WTC11 (cell line): ENCODE measurements at regions not wholly inside any gene's neighbourhood (a gene's known extent, or its start where the extent isn't known, plus 50 kb on each side); places are given as distances from the start of the nearest gene placed in this dataset.

ENCODE experiments used
- ATAC-seq: fragments of 200-7000 bp; cut with Tn5 transposase; 2 replicates; pipeline ENCODE4 v1.10.0; 2021; ENCODE audit warnings: mild to moderate bottlenecking, moderate library complexity
- CTCF ChIA-PET: fragments of 300-600 bp; sonication (Branson Sonifier 250); formaldehyde crosslinking; loops from one replicate; lab custom pipeline; 2021; ENCODE audit warnings: antibody characterized with exemption; lab: Charles Lee
- POLR2A ChIA-PET: fragments of 350-600 bp; sonication (Branson Sonifier 250); formaldehyde crosslinking; loops from one replicate; lab custom pipeline; 2021; ENCODE audit warnings: antibody characterized with exemption; lab: Charles Lee
- DNase-seq: peaks from one replicate; pipeline ENCODE4 v3.0.0; 2021; ENCODE audit warnings: low spot score
- H3K27ac Mint-ChIP-seq: 2 replicates; pipeline ENCODE4 v1.8.0; 2021; ENCODE audit warnings: mixed read lengths
- H3K27me3 Mint-ChIP-seq: 2 replicates; pipeline ENCODE4 v1.8.0; 2021; ENCODE audit warnings: low read depth, mild to moderate bottlenecking, moderate library complexity, mixed read lengths
- H3K36me3 Mint-ChIP-seq: 2 replicates; pipeline ENCODE4 v1.8.0; 2021; ENCODE audit warnings: mixed read lengths
- H3K4me1 Mint-ChIP-seq: 2 replicates; pipeline ENCODE4 v1.8.0; 2022; ENCODE audit warnings: mixed read lengths
- H3K4me3 Mint-ChIP-seq: 2 replicates; pipeline ENCODE4 v1.8.0; 2021; ENCODE audit warnings: mild to moderate bottlenecking, moderate library complexity, mixed read lengths
- H3K9me3 Mint-ChIP-seq: 2 replicates; pipeline ENCODE4 v1.8.0; 2021; ENCODE audit warnings: mixed read lengths
- EMX1 ChIP-seq: fragments of 250-450 bp; sonication (Bioruptor Pico); IDR thresholded peaks from 2 replicates; pipeline ENCODE4 v1.8.0; 2021; ENCODE audit warnings: mild to moderate bottlenecking
- ETV6 ChIP-seq: sonication (generic); formaldehyde crosslinking; IDR thresholded peaks from 2 replicates; pipeline ENCODE4 v1.8.1; 2022; ENCODE audit warnings: mild to moderate bottlenecking, missing genetic modification reagents
- GRHL2 ChIP-seq: fragments of 250-450 bp; sonication (Bioruptor Pico); IDR thresholded peaks from 2 replicates; pipeline ENCODE4 v1.8.0; 2022; ENCODE audit warnings: mild to moderate bottlenecking, moderate library complexity; ENCODE audit not compliant: insufficient replicate concordance, severe bottlenecking
- HMGA2 ChIP-seq: fragments of 250-450 bp; sonication (Bioruptor Pico); IDR thresholded peaks from 2 replicates; pipeline ENCODE4 v1.4.0; 2021; ENCODE audit warnings: mild to moderate bottlenecking, moderate library complexity
- IRF1 ChIP-seq: sonication (generic); formaldehyde crosslinking; IDR thresholded peaks from 2 replicates; pipeline ENCODE4 v1.8.0; 2023; ENCODE audit warnings: missing genetic modification reagents
- IRF2 ChIP-seq: sonication (generic); formaldehyde crosslinking; IDR thresholded peaks from 2 replicates; pipeline ENCODE4 v1.8.0; 2022; ENCODE audit warnings: low read depth, missing genetic modification reagents, borderline replicate concordance
- MXD4 ChIP-seq: fragments of 250-450 bp; sonication (Bioruptor Pico); IDR thresholded peaks from 2 replicates; pipeline ENCODE4 v1.8.0; 2021; ENCODE audit warnings: mild to moderate bottlenecking, moderate library complexity, borderline replicate concordance
- NFE2L1 ChIP-seq: sonication (generic); formaldehyde crosslinking; IDR thresholded peaks from 2 replicates; pipeline ENCODE4 v1.8.1; 2023; ENCODE audit warnings: missing genetic modification reagents
- NR1H2 ChIP-seq: sonication (generic); formaldehyde crosslinking; IDR thresholded peaks from 2 replicates; pipeline ENCODE4 v1.9.0; 2021; ENCODE audit warnings: mild to moderate bottlenecking, moderate library complexity, missing genetic modification reagents
- NR2C2 ChIP-seq: sonication (generic); formaldehyde crosslinking; IDR thresholded peaks from 2 replicates; pipeline ENCODE4 v1.8.0; 2022; ENCODE audit warnings: mild to moderate bottlenecking, missing genetic modification reagents
- NR3C1 ChIP-seq: sonication (generic); formaldehyde crosslinking; conservative IDR thresholded peaks from 2 replicates; pipeline ENCODE4 v1.8.1; 2023; ENCODE audit warnings: low read depth, mild to moderate bottlenecking, missing genetic modification reagents
- PRRX2 ChIP-seq: fragments of 250-450 bp; sonication (Bioruptor Pico); IDR thresholded peaks from 2 replicates; pipeline ENCODE4 v1.8.0; 2021; ENCODE audit warnings: mild to moderate bottlenecking
- RORB ChIP-seq: fragments of 250-450 bp; sonication (Bioruptor Pico); IDR thresholded peaks from 2 replicates; pipeline ENCODE4 v1.9.0; 2021; ENCODE audit warnings: mild to moderate bottlenecking
- SMAD4 ChIP-seq: sonication (generic); formaldehyde crosslinking; IDR thresholded peaks from 2 replicates; pipeline ENCODE4 v1.8.0; 2022; ENCODE audit warnings: mild to moderate bottlenecking, missing genetic modification reagents
- TCF7 ChIP-seq: sonication (generic); formaldehyde crosslinking; IDR thresholded peaks from 2 replicates; pipeline ENCODE4 v1.8.0; 2022; ENCODE audit warnings: mild to moderate bottlenecking, low read depth, missing genetic modification reagents, moderate library complexity
- TEAD1 ChIP-seq: sonication (generic); formaldehyde crosslinking; IDR thresholded peaks from 2 replicates; pipeline ENCODE4 v1.8.0; 2022; ENCODE audit warnings: mild to moderate bottlenecking, missing genetic modification reagents
- TEAD4 ChIP-seq: sonication (generic); formaldehyde crosslinking; IDR thresholded peaks from 2 replicates; pipeline ENCODE4 v1.8.0; 2022; ENCODE audit warnings: mild to moderate bottlenecking, missing genetic modification reagents
- USF2 ChIP-seq: sonication (generic); formaldehyde crosslinking; IDR thresholded peaks from 2 replicates; pipeline ENCODE4 v1.8.1; 2023; ENCODE audit warnings: mild to moderate bottlenecking, missing genetic modification reagents, moderate library complexity
- ZBTB21 ChIP-seq: sonication (generic); formaldehyde crosslinking; IDR thresholded peaks from 2 replicates; pipeline ENCODE4 v1.8.1; 2023; ENCODE audit warnings: mild to moderate bottlenecking, missing genetic modification reagents, borderline replicate concordance
- ZNF138 ChIP-seq: sonication (generic); formaldehyde crosslinking; conservative IDR thresholded peaks from 2 replicates; pipeline ENCODE4 v1.8.1; 2022; ENCODE audit warnings: mild to moderate bottlenecking, moderate library complexity, missing genetic modification reagents
- ZNF219 ChIP-seq: sonication (generic); formaldehyde crosslinking; IDR thresholded peaks from 2 replicates; pipeline ENCODE4 v1.8.0; 2023; ENCODE audit warnings: missing genetic modification reagents, mild to moderate bottlenecking, borderline replicate concordance
- ZNF425 ChIP-seq: fragments of 250-450 bp; sonication (Bioruptor Pico); conservative IDR thresholded peaks from 2 replicates; pipeline ENCODE4 v1.9.0; 2021; ENCODE audit warnings: mild to moderate bottlenecking
- ZNF512 ChIP-seq: sonication (generic); formaldehyde crosslinking; IDR thresholded peaks from 2 replicates; pipeline ENCODE4 v1.8.1; 2022; ENCODE audit warnings: missing genetic modification reagents, borderline replicate concordance
- TF ChIP-seq, protein P1 (sequence below): sonication (generic); formaldehyde crosslinking; conservative IDR thresholded peaks from 2 replicates; pipeline ENCODE4 v1.8.1; 2023; ENCODE audit warnings: mild to moderate bottlenecking, low read depth, missing genetic modification reagents, moderate library complexity
- TF ChIP-seq, protein P2 (sequence below): sonication (generic); formaldehyde crosslinking; IDR thresholded peaks from 2 replicates; pipeline ENCODE4 v1.8.1; 2023; ENCODE audit warnings: mild to moderate bottlenecking, missing genetic modification reagents, moderate library complexity
- TF ChIP-seq, protein P3 (sequence below): fragments of 250-450 bp; sonication (Bioruptor Pico); IDR thresholded peaks from 2 replicates; pipeline ENCODE4 v1.8.0; 2021; ENCODE audit warnings: mild to moderate bottlenecking

DNA sequence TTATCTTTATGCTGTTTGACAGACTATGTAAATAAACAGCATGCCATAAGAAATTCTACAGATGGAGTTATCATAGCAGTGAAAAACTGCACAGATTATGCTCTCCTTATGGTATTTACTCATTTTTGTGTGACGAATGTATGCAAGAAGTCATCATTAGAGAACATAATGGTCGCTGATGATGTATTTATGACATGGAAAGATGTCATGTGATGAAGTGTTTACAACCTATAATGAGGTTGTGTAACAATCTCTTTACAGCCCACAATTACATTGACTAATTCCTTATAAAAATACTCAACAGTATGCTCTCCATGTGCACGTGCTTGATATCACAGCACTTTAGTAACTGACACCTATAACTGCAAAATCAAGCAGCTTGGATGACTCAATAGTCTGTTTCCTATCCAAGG is 192.4 kb downstream of the BMP2 start (continued):
- TF ChIP-seq, protein P1, sequence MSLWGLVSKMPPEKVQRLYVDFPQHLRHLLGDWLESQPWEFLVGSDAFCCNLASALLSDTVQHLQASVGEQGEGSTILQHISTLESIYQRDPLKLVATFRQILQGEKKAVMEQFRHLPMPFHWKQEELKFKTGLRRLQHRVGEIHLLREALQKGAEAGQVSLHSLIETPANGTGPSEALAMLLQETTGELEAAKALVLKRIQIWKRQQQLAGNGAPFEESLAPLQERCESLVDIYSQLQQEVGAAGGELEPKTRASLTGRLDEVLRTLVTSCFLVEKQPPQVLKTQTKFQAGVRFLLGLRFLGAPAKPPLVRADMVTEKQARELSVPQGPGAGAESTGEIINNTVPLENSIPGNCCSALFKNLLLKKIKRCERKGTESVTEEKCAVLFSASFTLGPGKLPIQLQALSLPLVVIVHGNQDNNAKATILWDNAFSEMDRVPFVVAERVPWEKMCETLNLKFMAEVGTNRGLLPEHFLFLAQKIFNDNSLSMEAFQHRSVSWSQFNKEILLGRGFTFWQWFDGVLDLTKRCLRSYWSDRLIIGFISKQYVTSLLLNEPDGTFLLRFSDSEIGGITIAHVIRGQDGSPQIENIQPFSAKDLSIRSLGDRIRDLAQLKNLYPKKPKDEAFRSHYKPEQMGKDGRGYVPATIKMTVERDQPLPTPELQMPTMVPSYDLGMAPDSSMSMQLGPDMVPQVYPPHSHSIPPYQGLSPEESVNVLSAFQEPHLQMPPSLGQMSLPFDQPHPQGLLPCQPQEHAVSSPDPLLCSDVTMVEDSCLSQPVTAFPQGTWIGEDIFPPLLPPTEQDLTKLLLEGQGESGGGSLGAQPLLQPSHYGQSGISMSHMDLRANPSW (CRISPR knock-in tag): no peak
- TF ChIP-seq EMX1 (no peak), ZNF138 (CRISPR knock-in tag) (no peak), ZNF219 (CRISPR knock-in tag) (no peak), NR2C2 (no peak), RORB (CRISPR knock-in tag) (no peak; the same call in 1 of the 2 replicates), IRF1 (CRISPR knock-in tag) (no peak), ZNF425 (CRISPR knock-in tag) (no peak), HMGA2 (CRISPR knock-in tag) (no peak), NFE2L1 (CRISPR knock-in tag) (no peak), TCF7 (CRISPR knock-in tag) (no peak), ETV6 (CRISPR knock-in tag) (no peak)
- TF ChIP-seq, protein P2, sequence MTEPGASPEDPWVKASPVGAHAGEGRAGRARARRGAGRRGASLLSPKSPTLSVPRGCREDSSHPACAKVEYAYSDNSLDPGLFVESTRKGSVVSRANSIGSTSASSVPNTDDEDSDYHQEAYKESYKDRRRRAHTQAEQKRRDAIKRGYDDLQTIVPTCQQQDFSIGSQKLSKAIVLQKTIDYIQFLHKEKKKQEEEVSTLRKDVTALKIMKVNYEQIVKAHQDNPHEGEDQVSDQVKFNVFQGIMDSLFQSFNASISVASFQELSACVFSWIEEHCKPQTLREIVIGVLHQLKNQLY (CRISPR knock-in tag): no peak

- ChIA-PET CTCF (no interaction called here), POLR2A (no interaction called here)
- H3K4me1 Mint-ChIP-seq: no peaks in the 10 kb centered on the region
- no peak overlapping the region for H3K27ac Mint-ChIP-seq
- no peak overlapping the region for H3K4me3 Mint-ChIP-seq
- peaks cover 6% of the 10 kb centered on the region for H3K9me3 Mint-ChIP-seq
- no peak for TF ChIP-seq MXD4 (CRISPR knock-in tag)
- TF ChIP-seq TEAD4: no peak
- no peak for TF ChIP-seq TEAD1
- TF ChIP-seq NR3C1: no peak
- no peak for TF ChIP-seq ZBTB21
- TF ChIP-seq SMAD4 (CRISPR knock-in tag): no peak
- TF ChIP-seq USF2: no peak
- no peak for TF ChIP-seq GRHL2 (CRISPR knock-in tag)
- TF ChIP-seq IRF2 (CRISPR knock-in tag): no peak
- TF ChIP-seq, protein P2 (CRISPR knock-in tag): no peak
- no peak for TF ChIP-seq IRF1 (CRISPR knock-in tag)
- TF ChIP-seq, protein P3, sequence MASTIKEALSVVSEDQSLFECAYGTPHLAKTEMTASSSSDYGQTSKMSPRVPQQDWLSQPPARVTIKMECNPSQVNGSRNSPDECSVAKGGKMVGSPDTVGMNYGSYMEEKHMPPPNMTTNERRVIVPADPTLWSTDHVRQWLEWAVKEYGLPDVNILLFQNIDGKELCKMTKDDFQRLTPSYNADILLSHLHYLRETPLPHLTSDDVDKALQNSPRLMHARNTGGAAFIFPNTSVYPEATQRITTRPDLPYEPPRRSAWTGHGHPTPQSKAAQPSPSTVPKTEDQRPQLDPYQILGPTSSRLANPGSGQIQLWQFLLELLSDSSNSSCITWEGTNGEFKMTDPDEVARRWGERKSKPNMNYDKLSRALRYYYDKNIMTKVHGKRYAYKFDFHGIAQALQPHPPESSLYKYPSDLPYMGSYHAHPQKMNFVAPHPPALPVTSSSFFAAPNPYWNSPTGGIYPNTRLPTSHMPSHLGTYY (CRISPR knock-in tag): no peak
- no peak for TF ChIP-seq PRRX2 (CRISPR knock-in tag)
- no peak for TF ChIP-seq ZNF512
- no peak for TF ChIP-seq NR1H2
- no peak for DNase-seq
- ATAC-seq: no peak
- H3K27me3 Mint-ChIP-seq: no peaks in the 10 kb centered on the region
- no peaks in the 10 kb centered on the region for H3K36me3 Mint-ChIP-seq
Observed at GRCh38 chr20:6966721-6967120, 199.2 kb downstream of the BMP2 start.
